ENCODE measurements at regions not wholly inside any gene's neighbourhood (a gene's known extent, or its start where the extent isn't known, plus 50 kb on each side); places are given as distances from the start of the nearest gene placed in this dataset.

- Histone ChIP-seq H3K4me3 (no peak overlapping the region), H3K27ac (no peak overlapping the region), H3K4me1 (replicated peaks in 1 of 2) (no peaks in the 10 kb centered on the region)
- in situ Hi-C loops (cut with MboI; ENCODE audit: low pct_unique_long_range_greater_than_20kb in 2 of 9, low sequenced_read_pairs in 9 of 9, unreplicated experiment in 9 of 9), result no loop called here
- 0 to 80% (median 43%) methylated on average over 1 to 6 of the region's 6 CpGs; no CpG with 5 or more reads in 1 of the 10 experiments for WGBS, 10 experiments
- peak in 1 of 8 experiments; percentile 64 for ATAC-seq (replicated peaks in 6 of 8)
These were observed 343.6 kb downstream of the FGF9 start for GRCh38 chr13:22014469-22014868.

- no peak overlapping the region for H3K4me3 ChIP-seq
- no peak overlapping the region for H3K27ac ChIP-seq
- ATAC-seq (replicated peaks in 6 of 8), result no peak
- H3K4me1 ChIP-seq (replicated peaks in 1 of 2), result no peaks in the 10 kb centered on the region
- in situ Hi-C loops (cut with MboI; ENCODE audit: low pct_unique_long_range_greater_than_20kb in 2 of 9, low sequenced_read_pairs in 9 of 9, unreplicated experiment in 9 of 9), result no loop called here
- WGBS, 10 experiments, result 16 to 100% (median 75%) methylated on average over 1 to 3 of the region's 3 CpGs
These were observed 346.4 kb downstream of the FGF9 start for GRCh38 chr13:22017226-22017625.

- ATAC-seq (replicated peaks in 6 of 8), result no peak
- Histone ChIP-seq H3K27ac (no peak overlapping the region), H3K4me1 (replicated peaks in 1 of 2) (no peaks in the 10 kb centered on the region), H3K4me3 (no peak overlapping the region)
- in situ Hi-C loops (cut with MboI; ENCODE audit: low pct_unique_long_range_greater_than_20kb in 2 of 9, low sequenced_read_pairs in 9 of 9, unreplicated experiment in 9 of 9), result no loop called here
- WGBS, 10 experiments, result 43 to 96% (median 85%) methylated on average over 3 to 11 of the region's 14 CpGs
These were observed 347.4 kb downstream of the FGF9 start for GRCh38 chr13:22018076-22018835.

GRCh38 chr13:22018836-22019210, 347.9 kb downstream of the FGF9 start:
- in situ Hi-C loops (cut with MboI; ENCODE audit: low pct_unique_long_range_greater_than_20kb in 2 of 9, low sequenced_read_pairs in 9 of 9, unreplicated experiment in 9 of 9), result no loop called here

GRCh38 chr13:22024381-22024994, 353.6 kb downstream of the FGF9 start:
- WGBS, 10 experiments, result 50 to 96% (median 83%) methylated on average over 2 to 8 of the region's 8 CpGs
- H3K27ac ChIP-seq, result no peak overlapping the region
- no peak overlapping the region for H3K4me3 ChIP-seq
- no peak for ATAC-seq (replicated peaks in 6 of 8)
- in situ Hi-C loops (cut with MboI; ENCODE audit: low pct_unique_long_range_greater_than_20kb in 2 of 9, low sequenced_read_pairs in 9 of 9, unreplicated experiment in 9 of 9), result no loop called here
- no peaks in the 10 kb centered on the region for H3K4me1 ChIP-seq (replicated peaks in 1 of 2)

More at GRCh38 chr13:22018836-22019210, 347.9 kb downstream of the FGF9 start:
- Histone ChIP-seq H3K27ac (no peak overlapping the region), H3K4me3 (no peak overlapping the region), H3K4me1 (replicated peaks in 1 of 2) (no peaks in the 10 kb centered on the region)
- WGBS, 10 experiments, result 18 to 100% (median 63%) methylated on average over 1 to 4 of the region's 4 CpGs; no CpG with 5 or more reads in 3 of the 10 experiments
- no peak for ATAC-seq (replicated peaks in 6 of 8)

- no peak overlapping the region for H3K27ac ChIP-seq
- no peak overlapping the region for H3K4me3 ChIP-seq
- H3K4me1 ChIP-seq (replicated peaks in 1 of 2), result no peaks in the 10 kb centered on the region
- in situ Hi-C loops (cut with MboI; ENCODE audit: low pct_unique_long_range_greater_than_20kb in 2 of 9, low sequenced_read_pairs in 9 of 9, unreplicated experiment in 9 of 9), result no loop called here
- ATAC-seq (replicated peaks in 6 of 8), result peak in 2 of 8 experiments; percentile 49 to 76
- 39 to 91% (median 73%) methylated on average over 4 to 8 of the region's 8 CpGs; no CpG with 5 or more reads in 3 of the 10 experiments for WGBS, 10 experiments
These were observed 356.7 kb downstream of the FGF9 start for GRCh38 chr13:22027566-22027965.

GRCh38 chr13:22028831-22029230, 358.0 kb downstream of the FGF9 start:
- 20 to 100% (median 90%) methylated on average over 1 to 7 of the region's 7 CpGs; no CpG with 5 or more reads in 1 of the 10 experiments for WGBS, 10 experiments
- in situ Hi-C loops (cut with MboI; ENCODE audit: low pct_unique_long_range_greater_than_20kb in 2 of 9, low sequenced_read_pairs in 9 of 9, unreplicated experiment in 9 of 9), result no loop called here
- Histone ChIP-seq H3K4me3 (no peak overlapping the region), H3K4me1 (replicated peaks in 1 of 2) (no peaks in the 10 kb centered on the region), H3K27ac (no peak overlapping the region)
- no peak for ATAC-seq (replicated peaks in 6 of 8)

- WGBS, 10 experiments, result 20 to 100% (median 85%) methylated on average over 1 to 4 of the region's 6 CpGs; no CpG with 5 or more reads in 4 of the 10 experiments
- no peak overlapping the region for H3K4me3 ChIP-seq
- H3K4me1 ChIP-seq (replicated peaks in 1 of 2), result no peaks in the 10 kb centered on the region
- no peak for ATAC-seq (replicated peaks in 6 of 8)
- no peak overlapping the region for H3K27ac ChIP-seq
- in situ Hi-C loops (cut with MboI; ENCODE audit: low pct_unique_long_range_greater_than_20kb in 2 of 9, low sequenced_read_pairs in 9 of 9, unreplicated experiment in 9 of 9), result no loop called here
These were observed 359.4 kb downstream of the FGF9 start for GRCh38 chr13:22030321-22030720.

GRCh38 chr13:22031702-22032286, 360.9 kb downstream of the FGF9 start:
- in situ Hi-C loops (cut with MboI; ENCODE audit: low pct_unique_long_range_greater_than_20kb in 2 of 9, low sequenced_read_pairs in 9 of 9, unreplicated experiment in 9 of 9), result no loop called here
- no peaks in the 10 kb centered on the region for H3K4me1 ChIP-seq (replicated peaks in 1 of 2)
- no peak overlapping the region for H3K4me3 ChIP-seq
- ATAC-seq (replicated peaks in 6 of 8), result no peak
- 0 to 100% (median 56%) methylated on average over 2 to 5 of the region's 5 CpGs; no CpG with 5 or more reads in 1 of the 10 experiments for WGBS, 10 experiments
- H3K27ac ChIP-seq, result no peak overlapping the region

- no peak for ATAC-seq (replicated peaks in 6 of 8)
- H3K4me3 ChIP-seq, result no peak overlapping the region
- WGBS, 10 experiments, result 11 to 97% (median 80%) methylated on average over 1 to 6 of the region's 6 CpGs; no CpG with 5 or more reads in 1 of the 10 experiments
- in situ Hi-C loops (cut with MboI; ENCODE audit: low pct_unique_long_range_greater_than_20kb in 2 of 9, low sequenced_read_pairs in 9 of 9, unreplicated experiment in 9 of 9), result no loop called here
- no peaks in the 10 kb centered on the region for H3K4me1 ChIP-seq (replicated peaks in 1 of 2)
- H3K27ac ChIP-seq, result no peak overlapping the region
These were observed 362.0 kb downstream of the FGF9 start for GRCh38 chr13:22032905-22033304.

GRCh38 chr13:22039961-22040360, 369.1 kb downstream of the FGF9 start:
- in situ Hi-C loops (cut with MboI; ENCODE audit: low pct_unique_long_range_greater_than_20kb in 2 of 9, low sequenced_read_pairs in 9 of 9, unreplicated experiment in 9 of 9), result no loop called here
- H3K4me1 ChIP-seq (replicated peaks in 1 of 2), result peaks cover 0 to 7% of the 10 kb centered on the region in 2 donors
- H3K4me3 ChIP-seq, result no peak overlapping the region
- no peak overlapping the region for H3K27ac ChIP-seq
- ATAC-seq (replicated peaks in 6 of 8), result no peak

GRCh38 chr13:22040810-22041364, 370.0 kb downstream of the FGF9 start:
- WGBS, 10 experiments, result 40 to 94% (median 80%) methylated on average over 1 to 15 of the region's 23 CpGs; no CpG with 5 or more reads in 2 of the 10 experiments
- Histone ChIP-seq H3K4me3 (no peak overlapping the region), H3K4me1 (replicated peaks in 1 of 2) (peaks cover 0 to 7% of the 10 kb centered on the region in 2 donors), H3K27ac (no peak overlapping the region)
- ATAC-seq (replicated peaks in 6 of 8), result no peak
- in situ Hi-C loops (cut with MboI; ENCODE audit: low pct_unique_long_range_greater_than_20kb in 2 of 9, low sequenced_read_pairs in 9 of 9, unreplicated experiment in 9 of 9), result no loop called here

- WGBS, 10 experiments, result 0 to 100% (median 83%) methylated on average over 1 to 2 of the region's 2 CpGs; no CpG with 5 or more reads in 1 of the 10 experiments
- Histone ChIP-seq H3K4me1 (replicated peaks in 1 of 2) (peaks cover 0 to 7% of the 10 kb centered on the region in 2 donors), H3K27ac (no peak overlapping the region), H3K4me3 (no peak overlapping the region)
- in situ Hi-C loops (cut with MboI; ENCODE audit: low pct_unique_long_range_greater_than_20kb in 2 of 9, low sequenced_read_pairs in 9 of 9, unreplicated experiment in 9 of 9), result no loop called here
- ATAC-seq (replicated peaks in 6 of 8), result no peak
These were observed 370.9 kb downstream of the FGF9 start for GRCh38 chr13:22041741-22042140.

Measured in motor neuron (in vitro differentiated cells).